GM12892 (cell line): ENCODE measurements at regions not wholly inside any gene's neighbourhood (a gene's known extent, or its start where the extent isn't known, plus 50 kb on each side); places are given as distances from the start of the nearest gene placed in this dataset.

ENCODE experiments used
- POLR2A ChIP-seq: IDR thresholded peaks from 2 replicates; pipeline ENCODE4 v1.6.1; 2011; ENCODE audit warnings: low read depth, low read length, control low read depth
- POLR2AphosphoS5 ChIP-seq: IDR thresholded peaks from 2 replicates; pipeline ENCODE4 v1.6.1; 2011; ENCODE audit warnings: low read depth, low read length, control low read depth

- TF ChIP-seq POLR2A (no peak), POLR2AphosphoS5 (no peak)
Measured at GRCh38 chr7:32256376-32256775, 186.2 kb upstream of the PDE1C start.
